ENCODE measurements at regions not wholly inside any gene's neighbourhood (a gene's known extent, or its start where the extent isn't known, plus 50 kb on each side); places are given as distances from the start of the nearest gene placed in this dataset.

GRCh38 chr5:62762503-62762902, 183.9 kb downstream of the LRRC70 start:
- no peak for TF ChIP-seq CTCF (IDR thresholded peaks at IDR 0.05; ENCODE audit: control extremely low read depth in 1 of 3, insufficient read depth in 1 of 3, low read depth in 1 of 3, low read length in 3 of 3)
- no peak for TF ChIP-seq EZH2 (IDR thresholded peaks at IDR 0.05; ENCODE audit: low read depth, low read length, severe bottlenecking)
- TF ChIP-seq RNF2 (IDR thresholded peaks at IDR 0.05; ENCODE audit: borderline replicate concordance, low read depth, low read length, missing control alignments, poor library complexity, severe bottlenecking), result no peak
- TF ChIP-seq SP2 (IDR thresholded peaks at IDR 0.05; ENCODE audit: low read length), result no peak
- no peak for TF ChIP-seq JUN (IDR thresholded peaks at IDR 0.05; ENCODE audit: low read depth, low read length)
- no peak for TF ChIP-seq CBX8 (IDR thresholded peaks at IDR 0.05; ENCODE audit: borderline replicate concordance, low read depth, low read length)
- no peak for TF ChIP-seq ZNF274 (IDR thresholded peaks at IDR 0.05; ENCODE audit: borderline replicate concordance, extremely low read depth, low read length)
- TF ChIP-seq YY1 (IDR thresholded peaks at IDR 0.05; ENCODE audit: low read depth, low read length), result no peak
- TF ChIP-seq EGR1 (IDR thresholded peaks at IDR 0.05; ENCODE audit: borderline replicate concordance, low read depth, low read length), result no peak
- TF ChIP-seq NRF1 (IDR thresholded peaks at IDR 0.05; ENCODE audit: low read depth, low read length), result no peak
- TF ChIP-seq POLR2A (IDR thresholded peaks at IDR 0.05; ENCODE audit: control extremely low read depth in 1 of 2, low read depth in 2 of 2, low read length in 2 of 2), result no peak
- TF ChIP-seq SP4 (IDR thresholded peaks at IDR 0.05; ENCODE audit: low read length), result no peak

All from H1 (cell line).